ENCODE measurements at regions not wholly inside any gene's neighbourhood (a gene's known extent, or its start where the extent isn't known, plus 50 kb on each side); places are given as distances from the start of the nearest gene placed in this dataset.

GRCh38 chr6:126117251-126117650 lies 130.9 kb downstream of the TRMT11 start:
- TF ChIP-seq CTCF (conservative IDR thresholded peaks at IDR 0.05) (no peak), EZH2 (IDR thresholded peaks at IDR 0.05; ENCODE audit: low read depth) (no peak)

All from PC-9 (cell line).